GM19043 (cell line): ENCODE measurements at regions not wholly inside any gene's neighbourhood (a gene's known extent, or its start where the extent isn't known, plus 50 kb on each side); places are given as distances from the start of the nearest gene placed in this dataset.
"Not testable (repeated sequence)": the region's sequence is repeated elsewhere in the genome, so short reads cannot be mapped to it uniquely, and the experiment has no call there.

Source experiments
- ATAC-seq: cut with Tn5 transposase; IDR thresholded peaks from one replicate; pipeline ENCODE4 v1.9.1; 2021; ENCODE audit warnings: low read depth; ENCODE audit not compliant: unreplicated experiment

DNA sequence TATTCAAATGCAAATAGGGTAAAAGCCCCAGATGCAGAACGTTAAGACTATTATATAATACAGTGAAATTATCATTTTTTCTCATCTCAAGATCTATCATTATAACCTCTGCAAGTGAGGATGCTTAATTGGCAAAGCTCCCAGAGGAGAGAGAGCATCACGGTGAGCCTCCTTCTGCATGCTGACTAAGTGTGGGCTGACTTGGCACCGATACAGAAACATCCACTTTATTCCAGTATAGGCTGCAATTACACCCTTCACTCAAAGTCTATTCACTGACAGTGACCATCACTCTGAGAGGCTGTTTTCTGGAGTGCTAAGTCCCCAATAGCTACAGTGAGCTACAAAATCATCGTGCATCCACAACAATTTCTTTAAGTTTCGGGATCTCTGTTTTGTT, 171.1 kb upstream of the NBPF9 start:
- not testable (repeated sequence) for ATAC-seq

DNA sequence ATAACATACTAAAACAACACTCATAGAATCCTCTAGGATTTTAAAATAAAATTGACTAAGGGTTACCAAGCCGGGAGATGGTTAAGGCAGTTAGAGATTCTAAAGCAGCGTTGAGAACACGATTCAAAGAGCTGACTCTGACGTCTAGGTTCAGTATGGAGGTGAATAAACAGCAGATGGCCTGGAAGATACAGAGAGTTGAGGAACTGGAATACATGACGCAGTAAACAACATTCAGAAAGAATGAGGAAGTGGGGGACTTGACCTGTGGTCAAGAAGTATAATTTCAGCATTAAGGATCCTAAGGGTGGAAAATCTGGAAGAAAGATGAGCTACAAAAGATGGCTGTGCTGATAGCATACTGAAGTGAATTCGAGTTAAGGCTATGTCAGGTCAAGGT, 172.5 kb upstream of the NBPF9 start:
- ATAC-seq, result not testable (repeated sequence)

DNA sequence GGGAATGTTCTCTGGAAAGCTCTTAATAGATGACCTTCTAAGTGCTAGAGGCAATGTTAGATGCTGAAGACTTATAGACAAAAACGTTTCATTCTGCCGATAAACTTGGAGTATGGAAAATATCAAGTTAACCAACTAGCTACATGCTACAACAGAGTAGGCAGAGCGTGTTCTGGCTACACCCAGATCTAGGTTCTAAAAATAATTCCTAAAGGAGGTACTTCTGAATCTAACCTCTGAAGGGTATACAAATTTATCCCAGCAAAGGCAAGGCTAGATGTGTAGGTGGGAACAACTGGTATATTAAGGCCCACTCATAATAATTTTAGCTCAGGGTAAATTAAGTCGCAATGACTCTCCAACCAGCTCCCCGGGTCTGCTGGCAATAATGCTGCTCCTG, 173.1 kb upstream of the NBPF9 start:
- not testable (repeated sequence) for ATAC-seq

DNA sequence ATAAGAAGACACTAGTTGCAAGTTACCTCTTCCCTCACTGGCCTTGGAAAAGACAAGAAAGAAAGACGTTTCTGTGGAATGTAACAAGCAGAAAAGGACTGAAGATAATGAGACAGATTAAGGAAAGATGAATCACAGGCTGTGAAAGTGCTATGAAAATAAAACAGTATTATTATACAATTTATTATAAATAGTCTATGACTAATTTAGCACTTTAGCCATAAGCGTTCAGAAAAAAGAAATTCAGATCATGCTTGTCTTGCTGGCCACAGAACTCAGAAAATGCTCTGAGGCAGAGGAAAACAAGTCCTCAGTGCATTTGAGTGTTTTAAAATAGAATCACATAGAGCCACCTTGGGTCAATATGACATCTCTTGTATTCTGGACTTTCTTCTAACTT, 174.8 kb upstream of the NBPF9 start:
- ATAC-seq, result not testable (repeated sequence)

DNA sequence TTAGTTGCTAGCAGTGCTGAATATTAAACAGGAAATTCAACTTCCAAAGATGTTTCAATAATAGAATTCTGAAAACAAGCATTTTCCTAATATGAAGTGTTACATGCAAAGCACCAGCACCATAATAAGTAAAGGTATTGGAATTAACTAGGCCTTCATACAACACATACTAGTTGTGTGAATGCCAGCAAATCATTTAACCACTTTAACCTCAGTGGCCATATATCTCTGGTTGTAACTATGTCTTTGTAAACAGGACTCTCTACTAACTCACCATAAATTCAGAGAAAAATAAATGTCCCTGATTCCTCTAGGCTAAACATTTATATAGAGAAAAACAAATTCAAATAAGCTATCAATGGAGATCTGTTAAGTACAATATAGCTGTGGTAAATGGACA, 175.7 kb upstream of the NBPF9 start:
- ATAC-seq, result not testable (repeated sequence)

DNA sequence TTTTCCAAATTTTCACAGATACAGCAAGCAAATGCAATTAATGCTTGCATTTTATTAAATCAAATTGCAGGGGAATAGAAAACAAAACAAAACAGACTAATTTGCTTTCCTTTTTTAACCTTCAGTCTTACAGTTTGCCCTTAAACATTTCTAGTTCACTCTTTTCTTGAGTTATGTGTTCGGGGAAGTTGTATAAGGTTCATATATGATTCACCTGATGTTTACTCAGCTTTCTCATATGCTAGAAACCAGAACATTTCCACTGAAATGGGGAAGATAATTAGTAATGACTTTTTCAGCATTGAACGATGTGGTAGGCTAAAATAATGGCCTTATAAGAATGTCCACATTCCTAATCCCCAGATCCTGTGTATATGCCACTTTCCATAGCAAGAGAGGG, 176.2 kb upstream of the NBPF9 start:
- ATAC-seq, result not testable (repeated sequence)

DNA sequence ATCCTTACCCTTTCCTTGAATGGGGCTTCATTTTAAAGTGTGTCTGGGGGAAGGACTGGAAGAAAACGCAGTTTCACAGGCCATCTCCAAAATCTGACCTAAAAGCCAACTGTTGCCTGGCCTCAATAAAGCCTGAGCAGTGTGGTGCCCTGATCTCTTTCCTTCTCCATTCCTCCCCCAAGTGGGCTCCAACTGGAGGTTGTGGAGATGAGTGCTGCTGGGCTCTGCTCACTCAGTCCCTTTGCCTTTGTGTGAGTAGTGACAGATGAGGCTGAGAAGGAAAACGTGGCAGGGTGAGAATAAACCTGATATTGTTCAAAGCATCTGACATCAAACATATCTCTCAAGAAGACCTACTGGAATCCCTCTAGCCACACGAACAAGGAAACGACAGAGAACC, 181.4 kb upstream of the NBPF9 start:
- not testable (repeated sequence) for ATAC-seq

DNA sequence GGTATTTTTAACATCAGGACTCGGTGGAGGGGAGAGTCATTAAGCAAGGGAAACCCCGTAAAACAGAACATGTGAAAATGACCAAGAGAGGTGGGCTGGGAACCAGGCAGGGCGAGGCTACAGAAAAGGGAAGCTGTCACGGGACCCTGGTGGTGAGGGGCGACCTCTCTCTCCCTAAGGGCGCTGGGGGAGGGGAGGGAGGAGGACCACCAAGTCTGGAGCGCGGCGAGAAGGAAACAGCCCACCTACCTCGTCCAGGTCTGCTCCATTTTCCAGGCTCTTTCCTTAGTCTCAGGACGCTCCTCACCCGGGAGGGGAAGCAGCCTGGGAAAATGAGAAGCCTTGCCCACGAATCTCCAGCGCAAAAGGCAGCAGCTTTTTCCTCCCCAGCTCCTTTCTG, 181.9 kb upstream of the NBPF9 start:
- not testable (repeated sequence) for ATAC-seq

DNA sequence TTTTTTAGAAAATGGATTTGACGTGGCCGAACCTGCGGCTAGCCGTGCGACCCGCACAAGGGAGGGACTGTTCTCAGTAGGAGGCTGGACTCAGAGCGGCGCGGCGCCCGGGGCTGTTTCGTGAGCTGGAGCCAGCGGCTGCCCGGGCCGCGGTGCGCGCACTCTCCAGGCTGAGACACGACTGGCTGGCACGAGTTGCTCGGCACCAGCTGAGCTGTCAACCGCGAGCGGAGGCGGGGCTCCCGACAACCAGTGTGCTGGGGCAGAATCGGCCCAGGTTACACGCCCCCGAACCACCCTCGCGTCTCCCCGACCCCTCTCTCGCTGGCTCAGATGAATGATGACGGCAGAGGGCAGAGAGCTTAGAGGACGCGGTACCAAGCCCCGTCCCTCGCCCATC, 182.3 kb upstream of the NBPF9 start:
- ATAC-seq, result not testable (repeated sequence)

DNA sequence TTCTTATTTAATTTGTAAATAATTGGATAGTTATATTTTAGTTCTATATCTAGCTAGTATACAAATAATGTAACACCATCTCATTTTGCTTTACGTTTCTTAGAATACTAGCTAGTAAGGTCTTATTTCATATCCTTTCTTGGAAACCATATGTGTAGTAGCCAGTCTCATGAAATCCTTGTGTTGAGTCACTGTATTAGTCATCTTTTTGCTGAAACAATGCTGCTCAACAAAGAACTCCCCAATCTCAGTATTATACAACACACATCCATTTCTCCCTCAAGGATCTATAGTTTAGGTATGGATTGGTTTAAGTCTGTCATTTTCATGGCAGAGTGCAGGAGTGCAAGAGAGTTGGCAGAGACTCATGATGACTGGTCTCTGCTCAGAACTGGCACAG, 185.2 kb upstream of the NBPF9 start:
- not testable (repeated sequence) for ATAC-seq

DNA sequence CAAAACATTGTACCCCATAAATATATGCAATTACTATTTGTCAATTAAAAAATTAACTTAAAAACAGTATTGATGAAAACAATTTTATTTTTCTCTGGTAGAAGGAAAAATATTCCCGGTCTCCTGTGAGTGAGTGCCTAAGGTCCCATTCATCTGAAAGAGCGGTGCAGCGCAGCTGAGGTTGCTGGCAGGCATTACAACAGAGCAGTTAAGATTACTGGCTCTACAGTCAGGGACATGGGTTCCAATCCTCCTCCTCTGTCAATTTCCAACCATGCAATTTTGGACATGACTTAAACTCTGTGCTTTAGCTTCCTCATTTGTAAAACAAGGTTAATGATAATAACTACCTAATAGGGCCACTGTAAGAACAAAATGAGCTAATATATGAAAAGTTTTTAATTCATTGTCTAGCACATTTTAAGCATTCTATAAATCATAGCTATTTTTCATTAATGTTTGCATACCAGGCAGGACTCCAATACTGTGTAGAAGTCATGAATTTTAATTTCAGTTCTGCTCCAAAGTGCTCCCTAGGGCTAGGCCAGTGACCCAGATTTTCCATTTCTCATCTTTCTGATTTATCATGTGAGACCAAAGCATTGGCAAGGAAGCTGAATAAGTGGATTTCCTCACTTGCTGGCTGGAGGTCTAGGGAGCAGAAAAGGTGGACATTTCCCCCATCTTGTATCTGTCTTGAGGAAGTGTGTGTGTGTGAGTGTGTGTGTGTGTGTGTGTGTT, 174.2 kb upstream of the NBPF19 start:
- ATAC-seq, result not testable (repeated sequence)

DNA sequence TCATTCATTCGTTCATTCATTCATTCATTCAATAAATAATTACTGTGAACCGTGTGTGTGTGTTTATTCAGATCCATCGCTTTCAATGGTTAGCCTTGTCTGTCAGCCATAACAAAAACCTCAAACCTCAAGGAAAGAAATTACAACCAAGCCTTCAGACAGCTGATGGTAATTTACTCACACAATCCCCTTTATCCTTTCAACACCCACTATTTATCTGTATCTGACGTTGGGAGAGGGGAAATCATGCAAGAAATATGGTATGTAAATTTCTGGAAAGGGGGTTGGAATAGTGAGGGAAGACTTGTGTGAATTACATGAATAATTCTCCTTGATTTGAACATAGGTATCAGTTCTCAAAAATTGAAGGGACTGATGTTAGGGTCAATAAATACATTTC, 173.6 kb upstream of the NBPF19 start:
- ATAC-seq, result not testable (repeated sequence)

DNA sequence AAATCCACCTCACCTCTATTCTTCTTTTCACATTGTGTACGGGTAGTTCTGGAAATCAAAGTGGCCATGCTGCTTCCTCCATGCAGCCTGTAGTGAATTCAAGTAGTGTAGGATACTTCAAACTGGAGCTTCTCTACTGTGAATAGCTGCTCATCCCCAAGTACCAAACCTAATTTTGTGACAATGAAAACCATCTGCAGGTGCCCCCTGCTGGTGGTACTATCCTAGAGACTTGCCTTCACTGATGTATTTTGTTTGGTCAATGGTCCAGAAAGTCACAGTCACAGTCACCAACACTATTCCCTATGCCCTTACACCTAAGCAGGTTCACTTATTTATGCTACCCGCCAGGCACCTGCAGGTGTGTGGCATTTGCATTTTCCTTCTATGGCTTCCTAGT, 170.0 kb upstream of the NBPF19 start:
- ATAC-seq, result not testable (repeated sequence)

DNA sequence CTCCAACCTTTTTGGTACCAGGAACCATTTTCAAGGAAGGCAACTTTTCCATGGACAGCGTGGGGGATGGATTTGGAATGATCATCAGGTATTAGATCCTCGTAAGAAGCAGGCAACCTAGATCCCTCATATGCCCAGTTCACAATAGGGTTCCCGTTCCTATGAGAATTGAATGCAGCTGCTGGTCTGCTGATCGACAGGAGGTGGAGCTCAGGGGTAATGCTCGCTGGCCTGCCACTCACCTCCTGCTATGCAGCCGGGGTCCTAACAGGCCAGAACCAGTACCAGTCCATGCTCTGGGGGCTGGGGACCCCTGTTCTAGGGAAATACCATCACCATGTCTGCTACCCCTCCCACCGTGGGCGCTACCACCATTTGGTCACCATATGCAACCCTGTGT, 167.2 kb upstream of the NBPF19 start:
- ATAC-seq, result not testable (repeated sequence)

DNA sequence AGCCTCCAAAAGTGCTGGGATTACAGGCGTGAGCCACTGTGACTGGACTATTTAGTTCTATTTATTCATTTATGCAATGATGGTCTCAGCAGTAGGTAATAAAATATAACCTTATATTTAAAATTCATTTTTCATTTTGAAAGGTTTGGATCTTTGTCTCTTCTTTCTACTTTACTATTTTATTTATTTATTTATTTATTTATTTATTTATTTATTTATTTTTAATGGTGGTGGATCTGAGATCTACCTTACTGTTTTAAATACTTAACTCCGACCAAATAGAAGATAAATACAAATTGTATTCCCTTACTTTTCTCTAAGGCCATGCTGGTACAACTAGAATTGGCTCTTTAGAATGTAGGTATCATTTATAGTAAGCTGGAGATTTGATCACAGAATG, 159.9 kb upstream of the NBPF19 start:
- not testable (repeated sequence) for ATAC-seq

DNA sequence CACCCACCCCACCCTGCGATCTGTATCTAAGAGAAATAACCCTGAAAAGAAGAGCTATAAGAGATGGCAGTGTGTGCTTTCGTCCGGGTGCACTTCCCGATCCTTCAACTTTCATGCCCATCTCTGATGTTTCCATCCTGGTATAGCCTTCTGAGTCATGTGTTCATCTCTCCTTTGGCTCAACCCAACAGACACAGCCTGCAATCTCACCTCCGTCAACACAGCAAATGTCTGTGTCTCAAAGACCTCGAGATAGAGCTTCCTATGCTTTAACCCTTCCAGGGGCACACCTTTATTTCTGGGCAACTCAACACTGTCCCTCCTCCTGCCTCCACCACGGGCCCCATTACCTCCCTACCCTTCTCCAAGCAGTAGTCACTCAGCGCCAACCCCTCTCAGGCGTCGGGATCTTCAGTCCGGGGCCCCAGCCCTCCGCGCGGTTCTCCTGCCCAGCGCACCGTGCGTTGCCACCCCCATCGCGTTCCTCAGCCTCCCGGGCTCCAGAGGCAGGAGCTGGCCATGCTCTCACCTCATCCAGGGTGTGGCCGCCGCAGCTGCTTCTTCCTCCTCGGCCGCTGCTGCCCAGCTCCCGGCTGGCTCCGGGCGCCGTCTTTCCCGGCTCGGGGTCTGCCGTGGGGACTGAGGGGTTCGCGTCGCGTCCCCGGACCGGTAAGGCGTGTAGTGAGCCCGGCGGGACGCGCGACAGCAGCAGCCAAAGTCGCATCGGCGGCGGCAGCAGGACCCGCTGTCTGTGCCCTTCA, 153.7 kb upstream of the NBPF19 start:
- not testable (repeated sequence) for ATAC-seq

DNA sequence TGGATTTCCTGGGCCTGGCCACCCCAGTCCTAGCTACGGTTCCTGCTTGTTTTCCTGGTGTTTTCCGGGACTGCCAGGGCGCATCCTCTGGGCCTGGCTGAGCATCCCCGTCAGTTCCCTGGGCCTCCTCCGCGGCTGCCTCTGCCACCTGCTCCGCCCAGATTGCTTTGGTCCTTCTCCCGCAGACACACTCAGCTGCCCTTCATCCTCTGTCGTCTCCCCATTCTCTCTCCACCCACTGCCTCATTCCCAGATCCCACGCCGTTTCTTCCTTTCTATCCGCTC, 153.2 kb upstream of the NBPF19 start:
- not testable (repeated sequence) for ATAC-seq

DNA sequence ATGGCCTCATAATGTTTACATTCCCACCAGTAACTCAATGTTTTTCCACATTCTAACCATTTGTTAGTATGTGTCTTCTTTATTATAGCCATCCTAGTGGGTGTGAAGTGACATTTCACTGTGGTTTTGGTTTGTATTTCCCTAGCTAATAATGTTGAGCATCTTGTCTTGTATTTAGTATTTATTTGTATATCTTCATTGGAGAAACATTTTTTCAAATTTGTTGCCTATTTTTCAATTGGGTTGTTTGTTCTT, 144.8 kb upstream of the NBPF19 start:
- not testable (repeated sequence) for ATAC-seq

DNA sequence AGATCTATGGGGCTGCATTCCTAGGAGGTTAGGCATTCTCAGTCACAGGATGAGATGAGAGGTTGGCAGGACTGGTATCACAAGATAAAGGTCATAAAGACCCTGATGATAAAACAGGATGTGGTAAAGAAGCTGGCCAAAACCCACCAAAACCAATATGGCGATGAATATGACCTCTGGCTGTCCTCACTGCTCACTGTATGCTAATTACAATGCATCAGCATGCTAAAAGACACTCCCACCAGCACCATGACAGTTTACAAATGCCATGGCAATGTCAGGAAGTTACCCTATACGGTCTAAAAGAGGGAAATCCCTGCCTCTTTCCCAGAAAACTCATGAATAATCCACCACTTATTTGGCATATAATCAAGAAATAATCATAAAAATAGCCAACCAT, 138.8 kb upstream of the NBPF19 start:
- not testable (repeated sequence) for ATAC-seq

DNA sequence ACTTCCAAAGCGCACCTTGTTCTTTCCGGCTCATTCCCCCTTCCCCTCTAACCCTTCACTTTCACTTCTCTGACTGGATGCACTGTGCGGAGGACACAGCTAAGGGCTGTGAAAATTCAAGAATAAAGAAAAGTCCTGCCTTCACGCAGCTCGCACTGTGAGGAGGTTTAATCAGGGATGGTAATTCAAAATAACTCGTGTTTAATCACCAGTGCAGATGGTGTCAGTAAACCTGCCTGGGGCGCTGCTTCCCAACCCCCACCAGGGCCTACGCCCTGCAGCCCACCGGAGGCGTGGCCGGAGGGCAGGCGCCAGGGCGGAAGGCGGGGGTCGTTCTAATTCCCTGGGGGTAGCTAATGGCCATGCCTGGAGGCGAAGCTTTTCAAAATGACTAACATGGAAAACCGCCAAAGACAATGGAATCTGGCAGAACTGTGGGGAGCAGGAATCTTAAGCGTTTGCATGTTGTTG, 136.6 kb upstream of the NBPF19 start:
- ATAC-seq, result not testable (repeated sequence)

DNA sequence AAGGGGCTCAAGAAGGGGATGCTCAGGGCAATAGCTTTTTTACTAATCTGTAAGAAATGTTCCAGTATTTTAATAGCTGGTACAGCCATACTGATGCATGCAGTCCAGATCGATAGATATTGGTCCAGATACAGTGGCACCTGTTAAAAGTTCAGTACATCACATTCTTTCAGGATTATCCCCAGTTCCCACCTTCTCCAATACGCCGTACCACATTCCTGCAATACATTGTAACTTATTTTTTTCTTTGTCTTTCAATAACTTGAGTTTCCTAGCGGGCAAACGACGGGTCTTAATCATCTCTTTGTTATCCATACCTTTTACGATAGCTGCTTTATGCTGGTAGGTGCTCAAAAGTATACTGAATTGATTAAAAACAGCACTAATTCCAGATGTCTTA, 136.1 kb upstream of the NBPF19 start:
- not testable (repeated sequence) for ATAC-seq

DNA sequence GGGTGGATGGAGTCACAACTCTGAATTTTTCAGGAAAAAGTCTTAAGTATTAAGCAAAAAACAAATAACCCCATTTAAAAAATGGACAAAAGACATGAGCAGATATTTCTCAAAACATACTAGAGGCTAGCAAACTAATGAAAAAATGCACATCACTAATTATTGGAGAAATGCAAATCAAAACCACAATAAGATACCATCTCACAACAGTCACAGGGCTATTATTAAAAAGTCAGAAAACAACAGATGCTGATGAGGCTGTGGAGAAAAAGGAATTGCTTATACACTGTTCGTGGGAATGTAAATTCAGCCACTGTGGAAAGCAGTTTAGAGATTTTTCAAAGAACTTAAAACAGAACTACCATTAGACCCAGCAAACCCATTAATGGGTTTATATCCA, 125.4 kb upstream of the NBPF19 start:
- ATAC-seq, result not testable (repeated sequence)
